D721Med (cell line): ENCODE measurements at regions not wholly inside any gene's neighbourhood (a gene's known extent, or its start where the extent isn't known, plus 50 kb on each side); places are given as distances from the start of the nearest gene placed in this dataset.

Experiments
- DNase-seq: peaks from one replicate; pipeline ENCODE4 v3.0.0; 2011; ENCODE audit warnings: low spot score; ENCODE audit not compliant: insufficient read length
- FAIRE-seq: peaks from 2 replicates; lab custom pipeline; 2011; peaks lifted over from hg19 to GRCh38; lab: Jason Lieb, UNC
- CTCF ChIP-seq: IDR thresholded peaks from 2 replicates; pipeline ENCODE4 v1.5.1; 2012; ENCODE audit warnings: mild to moderate bottlenecking, control low read depth; ENCODE audit not compliant: insufficient read depth; ENCODE audit errors: missing control alignments

GRCh38 chr1:193951984-193952383 lies 765.6 kb upstream of the B3GALT2 start:
- DNase-seq = no peak
- no peak for TF ChIP-seq CTCF
- FAIRE-seq = no peak

GRCh38 chr1:193944454-193944853 lies 758.0 kb upstream of the B3GALT2 start:
- FAIRE-seq (peak; percentile 84), DNase-seq (no peak)
- no peak for TF ChIP-seq CTCF

DNA sequence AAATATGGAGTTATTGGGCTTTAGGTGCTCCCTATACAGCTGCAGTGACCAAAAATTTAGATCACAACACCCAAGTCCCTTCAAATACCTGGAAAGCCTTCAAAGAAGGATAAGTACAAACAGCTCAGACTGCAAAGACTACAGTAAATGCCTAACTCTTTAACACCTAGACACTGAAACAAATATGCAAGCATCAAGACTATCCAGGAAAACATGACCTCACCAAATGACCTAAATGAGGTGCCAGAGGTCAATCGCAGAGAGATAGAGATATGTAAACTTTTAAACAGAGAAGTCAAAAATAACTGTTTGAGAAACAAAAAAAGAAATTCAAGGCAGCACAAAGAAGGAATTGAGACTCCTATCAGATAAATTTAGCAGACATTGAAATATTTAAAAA lies 753.8 kb upstream of the B3GALT2 start:
- FAIRE-seq (no peak), DNase-seq (no peak)
- TF ChIP-seq CTCF = no peak

GRCh38 chr1:193939585-193939984 lies 753.2 kb upstream of the B3GALT2 start:
- no peak for FAIRE-seq
- no peak for DNase-seq
- TF ChIP-seq CTCF = no peak

DNA sequence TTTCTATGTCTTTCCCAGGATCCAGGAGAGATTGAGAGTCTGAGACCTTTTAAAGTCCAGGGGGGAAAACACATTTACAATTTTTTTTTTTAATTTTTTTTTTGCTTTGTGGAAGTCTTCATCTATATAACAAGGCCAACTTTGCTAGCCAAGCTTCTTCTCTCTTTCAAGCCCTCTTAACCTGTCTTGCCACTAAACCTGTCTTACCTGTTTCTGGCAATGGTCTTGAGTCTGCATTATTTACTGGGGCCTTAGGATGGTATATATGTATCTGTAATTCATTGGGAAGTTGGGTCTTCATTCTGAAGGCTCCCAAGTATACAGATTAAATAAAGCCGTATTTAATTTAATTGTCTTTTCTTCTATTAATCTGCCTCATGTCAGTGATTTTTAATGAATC lies 750.9 kb upstream of the B3GALT2 start:
- FAIRE-seq = no peak
- TF ChIP-seq CTCF = no peak
- DNase-seq = no peak

DNA sequence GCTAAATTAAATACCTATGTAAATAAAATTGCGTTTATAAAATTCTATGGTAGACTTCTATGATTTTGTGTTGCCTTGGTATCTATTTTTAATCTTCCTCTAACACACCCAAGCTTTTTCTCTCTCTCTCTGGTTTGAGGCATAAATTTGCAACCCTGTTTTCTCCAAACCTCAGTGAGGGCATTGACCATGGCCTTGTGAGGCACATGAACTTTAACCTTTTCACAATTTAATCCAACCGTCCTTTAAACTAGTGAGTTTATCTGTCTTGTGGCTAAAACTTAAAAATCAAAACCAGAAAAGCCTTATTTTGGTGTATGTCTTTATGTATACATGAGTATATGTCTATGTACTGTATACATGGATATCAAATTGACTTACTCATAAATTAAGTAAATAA lies 746.6 kb upstream of the B3GALT2 start:
- DNase-seq (no peak), FAIRE-seq (no peak)
- no peak for TF ChIP-seq CTCF

- DNase-seq (no peak), FAIRE-seq (no peak)
- no peak for TF ChIP-seq CTCF
Measured at GRCh38 chr1:193931356-193931755, 744.9 kb upstream of the B3GALT2 start.
